CD4-positive, alpha-beta T cell treated with Interleukin-21 for 1 hour (primary cell): ENCODE measurements at regions not wholly inside any gene's neighbourhood (a gene's known extent, or its start where the extent isn't known, plus 50 kb on each side); places are given as distances from the start of the nearest gene placed in this dataset.

Source experiments
- DNase-seq: peaks from one replicate; pipeline ENCODE4 v3.0.0-alpha.2; 2020

- no peak for DNase-seq
These were observed 606.5 kb downstream of the LMO4 start for GRCh38 chr1:87935130-87935529.

- DNase-seq = no peak
These were observed 609.2 kb downstream of the LMO4 start for GRCh38 chr1:87937831-87938395.

- DNase-seq = no peak
These were observed 610.0 kb downstream of the LMO4 start for GRCh38 chr1:87938631-87939030.

- DNase-seq = no peak
These were observed 610.8 kb downstream of the LMO4 start for GRCh38 chr1:87939444-87939843.

GRCh38 chr1:87940421-87940820, 611.7 kb downstream of the LMO4 start:
- DNase-seq = no peak

- DNase-seq = no peak
These were observed 612.8 kb downstream of the LMO4 start for GRCh38 chr1:87941337-87941946.

GRCh38 chr1:87942165-87942564, 613.5 kb downstream of the LMO4 start:
- no peak for DNase-seq

- DNase-seq = no peak
These were observed 621.0 kb downstream of the LMO4 start for GRCh38 chr1:87949711-87950110.

GRCh38 chr1:87950369-87950768, 621.7 kb downstream of the LMO4 start:
- DNase-seq = no peak

- no peak for DNase-seq
These were observed 622.7 kb downstream of the LMO4 start for GRCh38 chr1:87951409-87951808.

GRCh38 chr1:87951852-87952251, 623.2 kb downstream of the LMO4 start:
- no peak for DNase-seq

GRCh38 chr1:87953121-87953520, 624.4 kb downstream of the LMO4 start:
- no peak for DNase-seq

GRCh38 chr1:87953732-87954344, 625.2 kb downstream of the LMO4 start:
- DNase-seq = peak; percentile 64

- no peak for DNase-seq
These were observed 626.4 kb downstream of the LMO4 start for GRCh38 chr1:87955038-87955437.

- no peak for DNase-seq
These were observed 627.4 kb downstream of the LMO4 start for GRCh38 chr1:87956072-87956471.

GRCh38 chr1:87956750-87957149, 628.1 kb downstream of the LMO4 start:
- DNase-seq = no peak

- no peak for DNase-seq
These were observed 628.7 kb downstream of the LMO4 start for GRCh38 chr1:87957331-87957730.

GRCh38 chr1:87958201-87958600, 629.5 kb downstream of the LMO4 start:
- no peak for DNase-seq

GRCh38 chr1:87958716-87959115, 630.0 kb downstream of the LMO4 start:
- DNase-seq = no peak

GRCh38 chr1:87959236-87959635, 630.6 kb downstream of the LMO4 start:
- DNase-seq = no peak

GRCh38 chr1:87961992-87962391, 633.3 kb downstream of the LMO4 start:
- no peak for DNase-seq

GRCh38 chr1:87963556-87963955, 634.9 kb downstream of the LMO4 start:
- DNase-seq = no peak

GRCh38 chr1:87965193-87965592, 636.5 kb downstream of the LMO4 start:
- no peak for DNase-seq

GRCh38 chr1:87968197-87968955, 639.7 kb downstream of the LMO4 start:
- DNase-seq = no peak
